Loucy (cell line): ENCODE measurements at regions not wholly inside any gene's neighbourhood (a gene's known extent, or its start where the extent isn't known, plus 50 kb on each side); places are given as distances from the start of the nearest gene placed in this dataset.

Experiments used
- H2AFZ ChIP-seq: fragments of 200-600 bp; sonication (generic); 2 replicates; pipeline ENCODE4 v1.6.0; 2016; ENCODE audit warnings: antibody characterized with exemption, mild to moderate bottlenecking, low read length, moderate library complexity
- H3F3A ChIP-seq: fragments of 200-600 bp; 2 replicates; pipeline ENCODE4 v1.6.0; 2016; ENCODE audit warnings: antibody characterized with exemption, low read depth, mild to moderate bottlenecking
- H3K27me3 ChIP-seq: fragments of 200-600 bp; sonication (generic); 2 replicates; pipeline ENCODE4 v1.6.1; 2014; ENCODE audit warnings: low read length, mild to moderate bottlenecking; ENCODE audit not compliant: insufficient read depth, poor library complexity, severe bottlenecking
- H3K36me3 ChIP-seq: fragments of 200-600 bp; sonication (generic); 2 replicates; pipeline ENCODE4 v1.6.1; 2016; ENCODE audit warnings: low read length; ENCODE audit not compliant: insufficient read depth
- H3K4me1 ChIP-seq: fragments of 200-600 bp; sonication (generic); 2 replicates; pipeline ENCODE4 v1.5.1; 2014; ENCODE audit warnings: low read length, mild to moderate bottlenecking; ENCODE audit not compliant: insufficient read depth, poor library complexity, severe bottlenecking
- H3K4me2 ChIP-seq: fragments of 200-600 bp; sonication (generic); 2 replicates; pipeline ENCODE4 v1.6.0; 2014; ENCODE audit warnings: antibody characterized with exemption, low read length, low read depth, mild to moderate bottlenecking; ENCODE audit not compliant: poor library complexity, severe bottlenecking
- H3K4me3 ChIP-seq: fragments of 200-600 bp; sonication (generic); 2 replicates; pipeline ENCODE4 v1.5.1; 2014; ENCODE audit warnings: low read length, mild to moderate bottlenecking, mixed read lengths; ENCODE audit not compliant: poor library complexity, severe bottlenecking
- H3K79me2 ChIP-seq: fragments of 200-600 bp; sonication (generic); 2 replicates; pipeline ENCODE4 v1.6.1; 2014; ENCODE audit warnings: low read length; ENCODE audit not compliant: insufficient read depth
- H3K9ac ChIP-seq: fragments of 200-600 bp; sonication (generic); 2 replicates; pipeline ENCODE4 v1.6.0; 2014; ENCODE audit warnings: mild to moderate bottlenecking, low read depth, low read length, moderate library complexity; ENCODE audit not compliant: poor library complexity, severe bottlenecking
- H3K9me2 ChIP-seq: fragments of 200-600 bp; sonication (generic); replicated peaks from 2 replicates; pipeline ENCODE4 v1.6.1; 2016; ENCODE audit warnings: low read depth, low read length, mixed read lengths
- H3K9me3 ChIP-seq: fragments of 200-600 bp; sonication (generic); 2 replicates; pipeline ENCODE4 v1.6.1; 2014; ENCODE audit warnings: mild to moderate bottlenecking, antibody characterized with exemption, low read length, low read depth; ENCODE audit not compliant: insufficient read depth
- H4K20me1 ChIP-seq: fragments of 200-600 bp; sonication (generic); 2 replicates; pipeline ENCODE4 v1.6.0; 2014; ENCODE audit warnings: antibody characterized with exemption, low read length, mild to moderate bottlenecking; ENCODE audit not compliant: insufficient read depth, poor library complexity, severe bottlenecking
- EZH2phosphoT487 ChIP-seq: fragments of 200-600 bp; IDR thresholded peaks from 2 replicates; pipeline ENCODE4 v1.6.1; 2018; ENCODE audit warnings: antibody characterized with exemption, mild to moderate bottlenecking, moderate library complexity, borderline replicate concordance
- TF ChIP-seq, protein P1 (sequence below): fragments of 200-600 bp; sonication (generic); conservative IDR thresholded peaks from 2 replicates; pipeline ENCODE4 v1.5.1; 2014; ENCODE audit warnings: mild to moderate bottlenecking, antibody characterized with exemption, low read length

- no peaks in the 10 kb centered on the region for H3K9me2 ChIP-seq
- no peaks in the 10 kb centered on the region for H3K4me1 ChIP-seq
- H3K27me3 ChIP-seq: no peaks in the 10 kb centered on the region
- no peak overlapping the region for H3K4me3 ChIP-seq
- H3K79me2 ChIP-seq: no peaks in the 10 kb centered on the region
- no peaks in the 10 kb centered on the region for H3K9me3 ChIP-seq
- H3F3A ChIP-seq: no peaks in the 10 kb centered on the region
- no peak overlapping the region for H2AFZ ChIP-seq
- no peak overlapping the region for H3K4me2 ChIP-seq
- H3K36me3 ChIP-seq: no peaks in the 10 kb centered on the region
- H4K20me1 ChIP-seq: no peaks in the 10 kb centered on the region
- H3K9ac ChIP-seq: no peak overlapping the region
- TF ChIP-seq, protein P1, sequence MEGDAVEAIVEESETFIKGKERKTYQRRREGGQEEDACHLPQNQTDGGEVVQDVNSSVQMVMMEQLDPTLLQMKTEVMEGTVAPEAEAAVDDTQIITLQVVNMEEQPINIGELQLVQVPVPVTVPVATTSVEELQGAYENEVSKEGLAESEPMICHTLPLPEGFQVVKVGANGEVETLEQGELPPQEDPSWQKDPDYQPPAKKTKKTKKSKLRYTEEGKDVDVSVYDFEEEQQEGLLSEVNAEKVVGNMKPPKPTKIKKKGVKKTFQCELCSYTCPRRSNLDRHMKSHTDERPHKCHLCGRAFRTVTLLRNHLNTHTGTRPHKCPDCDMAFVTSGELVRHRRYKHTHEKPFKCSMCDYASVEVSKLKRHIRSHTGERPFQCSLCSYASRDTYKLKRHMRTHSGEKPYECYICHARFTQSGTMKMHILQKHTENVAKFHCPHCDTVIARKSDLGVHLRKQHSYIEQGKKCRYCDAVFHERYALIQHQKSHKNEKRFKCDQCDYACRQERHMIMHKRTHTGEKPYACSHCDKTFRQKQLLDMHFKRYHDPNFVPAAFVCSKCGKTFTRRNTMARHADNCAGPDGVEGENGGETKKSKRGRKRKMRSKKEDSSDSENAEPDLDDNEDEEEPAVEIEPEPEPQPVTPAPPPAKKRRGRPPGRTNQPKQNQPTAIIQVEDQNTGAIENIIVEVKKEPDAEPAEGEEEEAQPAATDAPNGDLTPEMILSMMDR: no peak
- no peak for TF ChIP-seq EZH2phosphoT487
Observed at GRCh38 chr13:97757807-97758206, 195.7 kb upstream of the IPO5 start.

GRCh38 chr13:97758317-97758716 lies 195.2 kb upstream of the IPO5 start:
- no peak overlapping the region for H3K9ac ChIP-seq
- no peaks in the 10 kb centered on the region for H3K27me3 ChIP-seq
- no peaks in the 10 kb centered on the region for H3F3A ChIP-seq
- H3K79me2 ChIP-seq: no peaks in the 10 kb centered on the region
- no peak overlapping the region for H3K4me3 ChIP-seq
- no peaks in the 10 kb centered on the region for H4K20me1 ChIP-seq
- no peaks in the 10 kb centered on the region for H3K36me3 ChIP-seq
- H2AFZ ChIP-seq: no peak overlapping the region
- H3K9me2 ChIP-seq: no peaks in the 10 kb centered on the region
- H3K4me2 ChIP-seq: no peak overlapping the region
- H3K4me1 ChIP-seq: no peaks in the 10 kb centered on the region
- no peak for TF ChIP-seq EZH2phosphoT487
- TF ChIP-seq, protein P1: no peak
- no peaks in the 10 kb centered on the region for H3K9me3 ChIP-seq

DNA sequence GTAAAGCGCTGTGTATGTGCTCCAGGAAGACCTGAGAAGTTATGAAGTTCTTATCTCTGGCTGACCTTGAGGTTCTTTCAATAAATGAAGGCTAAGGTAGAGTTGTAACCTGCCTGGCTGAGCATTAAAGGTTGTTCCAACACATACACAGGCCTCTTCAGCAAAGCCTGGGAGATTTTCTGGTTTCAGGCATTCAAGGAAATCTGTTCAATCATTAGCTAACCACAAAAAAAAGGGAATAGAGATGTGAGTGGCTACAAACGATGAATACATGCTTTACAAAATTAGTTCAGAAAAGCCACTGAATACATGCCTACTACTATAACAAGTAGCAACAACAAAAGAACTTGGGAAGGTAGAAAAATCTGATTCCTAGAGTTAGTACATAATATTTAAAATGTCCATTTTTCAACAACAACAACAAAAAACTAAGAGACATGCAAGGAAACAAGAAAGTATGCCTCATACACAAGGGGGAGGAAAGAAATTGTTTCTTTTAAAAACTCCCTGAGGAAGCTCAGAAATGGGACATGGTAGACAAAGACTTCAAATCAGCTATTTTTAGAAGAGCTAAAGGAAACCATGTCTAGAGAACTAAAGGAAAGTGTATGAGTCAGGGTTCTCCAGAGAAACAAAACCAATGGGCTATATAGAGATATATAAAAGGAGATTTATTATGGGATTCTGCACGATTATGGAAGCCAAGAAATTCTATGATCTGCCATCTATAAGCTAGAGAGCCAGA lies 191.5 kb upstream of the IPO5 start:
- Histone ChIP-seq H3K27me3 (no peaks in the 10 kb centered on the region), H3K36me3 (no peaks in the 10 kb centered on the region), H3K9ac (no peak overlapping the region), H3F3A (no peaks in the 10 kb centered on the region), H3K4me3 (no peak overlapping the region), H4K20me1 (no peaks in the 10 kb centered on the region), H3K79me2 (no peaks in the 10 kb centered on the region), H3K9me2 (no peaks in the 10 kb centered on the region), H3K4me2 (no peak overlapping the region), H2AFZ (no peak overlapping the region), H3K9me3 (no peaks in the 10 kb centered on the region), H3K4me1 (no peaks in the 10 kb centered on the region)
- TF ChIP-seq, protein P1: no peak
- no peak for TF ChIP-seq EZH2phosphoT487
